Immature natural killer cell (primary cell): ENCODE measurements at regions not wholly inside any gene's neighbourhood (a gene's known extent, or its start where the extent isn't known, plus 50 kb on each side); places are given as distances from the start of the nearest gene placed in this dataset.

ENCODE experiments used
- DNase-seq, 3 donors: peaks; one replicate each; pipeline ENCODE4 v3.0.0; 2022; ENCODE audit warnings: mixed read lengths in 1 of 3
- H3K27ac Mint-ChIP-seq, 6 donors: one replicate each; pipeline ENCODE4 v1.8.0; 2020; ENCODE audit warnings: mixed read lengths in 6 of 6, mild to moderate bottlenecking in 5 of 6, inconsistent platforms in 4 of 6, moderate library complexity in 3 of 6
- H3K27me3 Mint-ChIP-seq, 3 donors: one replicate each; pipeline ENCODE4 v1.8.0; 2020 to 2021; ENCODE audit warnings: low read depth in 3 of 3, mild to moderate bottlenecking in 3 of 3, mixed read lengths in 3 of 3, moderate library complexity in 3 of 3, inconsistent platforms in 1 of 3
- H3K36me3 Mint-ChIP-seq, 3 donors: one replicate each; pipeline ENCODE4 v1.8.0; 2020; ENCODE audit warnings: mixed read lengths in 3 of 3, inconsistent platforms in 2 of 3, mild to moderate bottlenecking in 2 of 3
- H3K4me1 Mint-ChIP-seq, 2 donors: one replicate each; pipeline ENCODE4 v1.8.0; 2020; ENCODE audit warnings: inconsistent platforms in 2 of 2, mild to moderate bottlenecking in 2 of 2, mixed read lengths in 2 of 2, moderate library complexity in 1 of 2
- H3K4me3 Mint-ChIP-seq, 5 donors: one replicate each; pipeline ENCODE4 v1.8.0; 2020; ENCODE audit warnings: mild to moderate bottlenecking in 5 of 5, mixed read lengths in 5 of 5, inconsistent platforms in 3 of 5, moderate library complexity in 3 of 5
- H3K9me3 Mint-ChIP-seq, 6 donors: one replicate each; pipeline ENCODE4 v1.8.0; 2020; ENCODE audit warnings: mild to moderate bottlenecking in 6 of 6, mixed read lengths in 6 of 6, inconsistent platforms in 4 of 6, moderate library complexity in 3 of 6

- DNase-seq, result no peak
- H3K9me3 Mint-ChIP-seq, result peaks cover 0 to 5% (median 0%) of the 10 kb centered on the region in 6 donors
- H3K4me1 Mint-ChIP-seq, result no peaks in the 10 kb centered on the region
- peaks cover 0 to 3% (median 0%) of the 10 kb centered on the region in 3 donors for H3K36me3 Mint-ChIP-seq
- H3K4me3 Mint-ChIP-seq, result no peak overlapping the region
- H3K27ac Mint-ChIP-seq, result no peak overlapping the region
- H3K27me3 Mint-ChIP-seq, result peaks cover under 1 to 10% (median 8%) of the 10 kb centered on the region in 3 donors
Measured at GRCh38 chr7:54810401-54810800, 51.4 kb upstream of the SEC61G start.

GRCh38 chr7:54811041-54811845 lies 52.2 kb upstream of the SEC61G start:
- Mint-ChIP-seq H3K4me1 (no peaks in the 10 kb centered on the region), H3K9me3 (peaks cover 0 to 5% (median 1%) of the 10 kb centered on the region in 6 donors), H3K27ac (no peak overlapping the region), H3K4me3 (no peak overlapping the region), H3K27me3 (peaks cover 0 to 11% (median 10%) of the 10 kb centered on the region in 3 donors), H3K36me3 (peaks cover 0 to 3% (median 0%) of the 10 kb centered on the region in 3 donors)
- DNase-seq, result no peak

DNA sequence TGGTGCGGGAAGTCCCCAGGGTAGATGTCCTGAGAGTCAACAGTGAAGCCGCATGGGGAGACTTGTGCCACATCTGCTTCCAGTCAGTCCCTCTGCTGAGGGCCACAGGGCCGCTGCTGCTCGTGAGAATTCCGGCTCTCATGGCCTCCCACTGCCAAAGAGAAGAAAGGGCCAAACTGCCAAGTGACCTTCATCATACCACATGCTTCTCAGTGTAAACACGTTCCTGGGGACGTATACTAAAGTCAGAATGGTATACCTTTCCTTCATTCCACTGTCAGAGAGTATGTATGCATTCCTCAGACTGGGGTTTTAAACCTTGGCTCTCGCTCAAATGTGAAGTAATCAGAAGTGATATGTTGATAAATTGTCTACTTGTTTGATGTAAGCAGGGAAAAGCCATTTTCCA lies 52.8 kb upstream of the SEC61G start:
- Mint-ChIP-seq H3K27ac (no peak overlapping the region), H3K4me1 (no peaks in the 10 kb centered on the region), H3K36me3 (peaks cover 0 to 3% (median 0%) of the 10 kb centered on the region in 3 donors), H3K4me3 (no peak overlapping the region), H3K27me3 (peaks cover 0 to 10% (median 10%) of the 10 kb centered on the region in 3 donors), H3K9me3 (peaks cover 0 to 5% (median 1%) of the 10 kb centered on the region in 6 donors)
- DNase-seq, result no peak

- H3K27ac Mint-ChIP-seq, result no peak overlapping the region
- no peaks in the 10 kb centered on the region for H3K4me1 Mint-ChIP-seq
- H3K9me3 Mint-ChIP-seq, result peaks cover 0 to 5% (median 1%) of the 10 kb centered on the region in 6 donors
- H3K36me3 Mint-ChIP-seq, result peaks cover 0 to 3% (median 0%) of the 10 kb centered on the region in 3 donors
- H3K27me3 Mint-ChIP-seq, result peaks cover 0 to 13% (median 10%) of the 10 kb centered on the region in 3 donors
- H3K4me3 Mint-ChIP-seq, result no peak overlapping the region
- DNase-seq, result no peak
Measured at GRCh38 chr7:54812756-54813322, 53.8 kb upstream of the SEC61G start.

GRCh38 chr7:54813398-54813797 lies 54.4 kb upstream of the SEC61G start:
- peaks cover 0 to 5% (median under 1%) of the 10 kb centered on the region in 6 donors for H3K9me3 Mint-ChIP-seq
- peaks cover 0 to 13% (median 11%) of the 10 kb centered on the region in 3 donors for H3K27me3 Mint-ChIP-seq
- H3K27ac Mint-ChIP-seq, result no peak overlapping the region
- no peak overlapping the region for H3K4me3 Mint-ChIP-seq
- H3K36me3 Mint-ChIP-seq, result peaks cover 0 to 3% (median 0%) of the 10 kb centered on the region in 3 donors
- DNase-seq, result no peak
- no peaks in the 10 kb centered on the region for H3K4me1 Mint-ChIP-seq

DNA sequence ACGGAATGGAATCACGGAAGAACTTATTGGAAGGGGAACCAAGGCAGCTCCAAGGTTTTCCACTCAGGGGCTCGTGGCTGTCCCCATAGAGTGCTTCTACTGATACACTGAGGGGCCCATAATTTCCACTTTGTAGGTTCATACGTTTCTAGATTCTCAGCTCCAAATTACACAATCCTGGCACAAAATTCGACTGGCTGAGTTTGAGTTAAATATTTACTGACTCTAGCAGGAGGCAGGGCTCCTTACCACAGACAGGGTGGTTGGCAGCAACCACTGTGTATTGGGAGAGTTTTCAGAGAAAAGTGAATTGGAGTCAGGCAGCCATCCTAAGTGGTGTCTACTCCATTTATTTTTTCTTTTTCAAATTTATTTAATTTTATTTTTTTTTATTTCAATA lies 55.4 kb upstream of the SEC61G start:
- Mint-ChIP-seq H3K27me3 (peaks cover 2 to 11% (median 11%) of the 10 kb centered on the region in 3 donors), H3K36me3 (no peaks in the 10 kb centered on the region), H3K9me3 (peaks cover 0 to 4% (median 1%) of the 10 kb centered on the region in 6 donors), H3K4me3 (no peak overlapping the region), H3K27ac (no peak overlapping the region), H3K4me1 (no peaks in the 10 kb centered on the region)
- no peak for DNase-seq

DNA sequence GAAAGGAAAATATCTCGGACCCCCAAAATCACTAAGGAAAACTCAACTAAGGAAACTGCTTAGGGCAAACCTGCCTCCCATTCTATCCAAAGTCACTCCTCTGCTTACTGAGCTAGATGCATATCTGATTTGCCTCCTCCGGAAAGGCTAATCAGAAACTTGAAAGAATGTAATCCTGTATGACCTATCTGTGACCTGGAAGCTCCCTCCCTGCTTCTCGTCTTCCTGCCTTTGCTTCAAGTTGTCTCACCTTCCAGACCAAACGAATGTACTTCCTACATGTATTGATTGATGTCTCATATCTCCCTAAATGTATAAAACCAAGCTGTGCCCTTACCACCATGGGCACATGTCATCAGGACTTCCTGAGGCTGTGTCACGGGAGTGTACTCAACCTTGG lies 58.1 kb upstream of the SEC61G start:
- DNase-seq, result no peak
- H3K27me3 Mint-ChIP-seq, result peaks cover 2 to 13% (median 10%) of the 10 kb centered on the region in 3 donors
- no peaks in the 10 kb centered on the region for H3K4me1 Mint-ChIP-seq
- H3K4me3 Mint-ChIP-seq, result no peak overlapping the region
- H3K36me3 Mint-ChIP-seq, result no peaks in the 10 kb centered on the region
- H3K9me3 Mint-ChIP-seq, result peaks cover 0 to 4% (median 2%) of the 10 kb centered on the region in 6 donors
- H3K27ac Mint-ChIP-seq, result no peak overlapping the region

DNA sequence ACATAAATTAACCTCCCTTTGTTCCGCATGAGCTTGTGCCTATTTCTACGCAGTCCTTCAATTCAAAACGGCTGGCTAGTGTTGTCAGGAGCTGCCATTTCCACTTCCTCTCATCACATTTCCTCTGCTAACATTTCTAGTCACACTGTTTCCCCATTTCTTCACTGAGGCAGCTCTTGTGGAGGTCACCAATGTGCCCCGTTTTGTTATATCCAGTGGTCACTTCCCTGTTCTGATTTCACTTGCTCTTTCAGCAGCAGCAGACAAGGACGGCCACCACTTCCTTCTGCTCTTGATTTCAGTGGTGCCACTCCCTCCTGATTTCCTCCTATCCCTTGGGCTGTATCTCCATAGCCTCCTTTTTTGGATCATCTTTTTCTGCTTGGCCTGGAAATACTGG lies 64.8 kb upstream of the SEC61G start:
- peaks cover 0 to 4% (median 2%) of the 10 kb centered on the region in 6 donors for H3K9me3 Mint-ChIP-seq
- no peak overlapping the region for H3K4me3 Mint-ChIP-seq
- H3K27ac Mint-ChIP-seq, result no peak overlapping the region
- H3K36me3 Mint-ChIP-seq, result no peaks in the 10 kb centered on the region
- H3K27me3 Mint-ChIP-seq, result peaks cover 2 to 5% (median 2%) of the 10 kb centered on the region in 3 donors
- no peaks in the 10 kb centered on the region for H3K4me1 Mint-ChIP-seq
- no peak for DNase-seq

GRCh38 chr7:54824655-54825054 lies 65.6 kb upstream of the SEC61G start:
- no peaks in the 10 kb centered on the region for H3K36me3 Mint-ChIP-seq
- no peak overlapping the region for H3K27ac Mint-ChIP-seq
- no peaks in the 10 kb centered on the region for H3K4me1 Mint-ChIP-seq
- H3K9me3 Mint-ChIP-seq, result peaks cover 0 to 3% (median under 1%) of the 10 kb centered on the region in 6 donors
- peaks cover 0 to 7% (median 2%) of the 10 kb centered on the region in 3 donors for H3K27me3 Mint-ChIP-seq
- DNase-seq, result no peak
- H3K4me3 Mint-ChIP-seq, result no peak overlapping the region

DNA sequence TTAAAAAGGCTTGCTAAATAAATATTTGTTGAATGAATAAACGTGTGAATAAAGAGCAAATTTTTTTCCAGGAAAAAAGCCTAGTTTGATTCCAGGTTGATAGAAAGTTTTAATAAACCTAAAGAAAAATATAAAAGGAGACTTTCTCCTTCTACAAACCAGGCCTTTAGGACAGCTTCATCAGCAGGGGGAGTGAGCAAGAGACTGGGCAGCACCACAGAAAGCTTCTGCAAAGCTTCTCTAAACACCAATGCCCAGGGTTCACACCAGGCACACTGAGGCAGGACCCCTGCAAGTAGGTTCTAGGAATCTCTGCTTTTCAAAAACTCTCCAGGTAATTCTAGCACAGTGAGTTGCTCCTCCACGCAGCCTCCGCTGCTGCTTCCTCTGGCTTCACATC lies 66.4 kb upstream of the SEC61G start:
- H3K4me3 Mint-ChIP-seq, result no peak overlapping the region

GRCh38 chr7:54827734-54828133 lies 68.7 kb upstream of the SEC61G start:
- DNase-seq, result no peak
- no peaks in the 10 kb centered on the region for H3K36me3 Mint-ChIP-seq
- peaks cover 0 to 2% (median 0%) of the 10 kb centered on the region in 6 donors for H3K9me3 Mint-ChIP-seq
- H3K27ac Mint-ChIP-seq, result no peak overlapping the region
- H3K27me3 Mint-ChIP-seq, result peaks cover 0 to 2% (median 0%) of the 10 kb centered on the region in 3 donors
- H3K4me1 Mint-ChIP-seq, result no peaks in the 10 kb centered on the region
- no peak overlapping the region for H3K4me3 Mint-ChIP-seq

More for the DNA sequence above, 66.4 kb upstream of the SEC61G start:
- Mint-ChIP-seq H3K36me3 (no peaks in the 10 kb centered on the region), H3K27me3 (peaks cover 0 to 2% (median 0%) of the 10 kb centered on the region in 3 donors), H3K4me1 (no peaks in the 10 kb centered on the region), H3K9me3 (peaks cover 0 to 2% (median 0%) of the 10 kb centered on the region in 6 donors), H3K27ac (no peak overlapping the region)
- no peak for DNase-seq

GRCh38 chr7:54831046-54831643 lies 72.1 kb upstream of the SEC61G start:
- H3K4me1 Mint-ChIP-seq, result no peaks in the 10 kb centered on the region
- H3K27ac Mint-ChIP-seq, result no peak overlapping the region
- no peaks in the 10 kb centered on the region for H3K36me3 Mint-ChIP-seq
- peaks cover 0 to 2% (median 0%) of the 10 kb centered on the region in 3 donors for H3K27me3 Mint-ChIP-seq
- H3K9me3 Mint-ChIP-seq, result peaks cover 0 to 5% (median 1%) of the 10 kb centered on the region in 6 donors
- no peak overlapping the region for H3K4me3 Mint-ChIP-seq
- DNase-seq, result no peak

DNA sequence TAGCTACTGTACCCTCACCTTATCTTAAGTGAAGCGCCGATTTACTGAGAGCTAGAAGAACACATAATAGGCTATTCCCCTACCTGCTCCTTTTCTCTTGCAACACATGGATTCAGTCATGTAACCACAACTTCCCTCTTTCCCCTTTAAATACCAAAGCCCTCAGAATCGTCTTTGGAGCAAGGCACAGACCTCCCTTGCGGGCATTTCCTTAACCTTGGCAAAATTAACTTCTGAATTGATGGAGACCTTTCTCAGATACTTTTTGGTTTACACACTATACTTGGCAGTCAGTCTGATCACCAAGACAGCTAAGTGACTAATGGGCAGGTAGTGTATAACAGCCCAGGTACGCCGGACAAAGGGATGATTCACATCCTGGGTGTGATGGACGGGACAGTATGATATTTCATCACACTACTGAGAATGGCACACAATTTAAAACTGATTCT lies 72.7 kb upstream of the SEC61G start:
- Mint-ChIP-seq H3K9me3 (peaks cover 0 to 5% (median 1%) of the 10 kb centered on the region in 6 donors), H3K4me1 (no peaks in the 10 kb centered on the region), H3K27ac (no peak overlapping the region), H3K4me3 (no peak overlapping the region), H3K27me3 (peaks cover 0 to 2% (median 0%) of the 10 kb centered on the region in 3 donors), H3K36me3 (no peaks in the 10 kb centered on the region)
- no peak for DNase-seq

GRCh38 chr7:54833001-54833467 lies 74.0 kb upstream of the SEC61G start:
- H3K4me3 Mint-ChIP-seq, result no peak overlapping the region
- H3K4me1 Mint-ChIP-seq, result no peaks in the 10 kb centered on the region
- H3K27ac Mint-ChIP-seq, result no peak overlapping the region
- peaks cover 0 to 2% (median 0%) of the 10 kb centered on the region in 3 donors for H3K27me3 Mint-ChIP-seq
- no peak for DNase-seq
- no peaks in the 10 kb centered on the region for H3K36me3 Mint-ChIP-seq
- peaks cover 0 to 3% (median 1%) of the 10 kb centered on the region in 6 donors for H3K9me3 Mint-ChIP-seq
